ENCODE measurements at regions not wholly inside any gene's neighbourhood (a gene's known extent, or its start where the extent isn't known, plus 50 kb on each side); places are given as distances from the start of the nearest gene placed in this dataset.
"Not testable (repeated sequence)": the region's sequence is repeated elsewhere in the genome, so short reads cannot be mapped to it uniquely, and the experiment has no call there.

DNA sequence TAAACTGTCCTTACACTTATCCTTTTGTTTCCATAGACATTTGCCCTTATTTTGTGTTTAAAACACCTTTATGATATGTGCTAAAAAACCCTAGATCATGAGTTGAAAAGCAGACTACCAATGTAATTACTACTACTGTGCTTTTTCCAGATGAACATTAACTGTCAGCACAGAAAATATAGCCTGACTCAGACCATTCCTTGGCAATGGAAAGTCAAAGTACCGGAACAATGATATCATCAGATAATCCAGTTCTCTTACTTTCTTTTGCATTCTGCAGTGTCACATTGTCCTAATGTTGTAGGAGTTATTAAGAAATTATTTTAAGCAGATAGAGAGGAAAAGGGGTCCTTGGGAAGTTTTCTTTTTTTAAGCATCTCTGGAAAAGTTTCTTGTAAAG, 1189.0 kb upstream of the FLRT2 start:
- Histone ChIP-seq H3K36me3 (ENCODE audit: control insufficient read depth, insufficient read depth, low read length) (no peaks in the 10 kb centered on the region), H3K27ac (ENCODE audit: low read length) (no peak overlapping the region), H3K27me3 (ENCODE audit: control insufficient read depth, insufficient read depth, low read length) (no peaks in the 10 kb centered on the region), H3K9me3 (ENCODE audit: control insufficient read depth, insufficient read depth, low read depth, low read length) (no peaks in the 10 kb centered on the region), H3K4me3 (ENCODE audit: low read depth in 2 of 2, low read length in 2 of 2) (no peak overlapping the region), H3K4me1 (ENCODE audit: control insufficient read depth, insufficient read depth, low read length) (no peaks in the 10 kb centered on the region)
- in situ Hi-C loops (cut with HindIII; ENCODE audit: low pct_unique_long_range_greater_than_20kb, low sequenced_read_pairs), result no loop called here
- ChIA-PET CTCF (no interaction called here), POLR2A (no interaction called here)
- BruUV-seq (replicated peaks), result no TSS peak
- DNase-seq (ENCODE audit: low read depth, low spot score) (no peak), ATAC-seq (no peak)
- TF ChIP-seq CTCF (IDR thresholded peaks at IDR 0.05) (no peak), TCF7L2 (IDR thresholded peaks at IDR 0.05; ENCODE audit: low read depth, low read length) (no peak), POLR2AphosphoS5 (IDR thresholded peaks at IDR 0.05; ENCODE audit: low read depth, low read length) (no peak), SIN3A (IDR thresholded peaks at IDR 0.05; ENCODE audit: borderline replicate concordance, insufficient read depth, low read depth, low read length) (no peak)
- TF ChIP-seq, protein P1, sequence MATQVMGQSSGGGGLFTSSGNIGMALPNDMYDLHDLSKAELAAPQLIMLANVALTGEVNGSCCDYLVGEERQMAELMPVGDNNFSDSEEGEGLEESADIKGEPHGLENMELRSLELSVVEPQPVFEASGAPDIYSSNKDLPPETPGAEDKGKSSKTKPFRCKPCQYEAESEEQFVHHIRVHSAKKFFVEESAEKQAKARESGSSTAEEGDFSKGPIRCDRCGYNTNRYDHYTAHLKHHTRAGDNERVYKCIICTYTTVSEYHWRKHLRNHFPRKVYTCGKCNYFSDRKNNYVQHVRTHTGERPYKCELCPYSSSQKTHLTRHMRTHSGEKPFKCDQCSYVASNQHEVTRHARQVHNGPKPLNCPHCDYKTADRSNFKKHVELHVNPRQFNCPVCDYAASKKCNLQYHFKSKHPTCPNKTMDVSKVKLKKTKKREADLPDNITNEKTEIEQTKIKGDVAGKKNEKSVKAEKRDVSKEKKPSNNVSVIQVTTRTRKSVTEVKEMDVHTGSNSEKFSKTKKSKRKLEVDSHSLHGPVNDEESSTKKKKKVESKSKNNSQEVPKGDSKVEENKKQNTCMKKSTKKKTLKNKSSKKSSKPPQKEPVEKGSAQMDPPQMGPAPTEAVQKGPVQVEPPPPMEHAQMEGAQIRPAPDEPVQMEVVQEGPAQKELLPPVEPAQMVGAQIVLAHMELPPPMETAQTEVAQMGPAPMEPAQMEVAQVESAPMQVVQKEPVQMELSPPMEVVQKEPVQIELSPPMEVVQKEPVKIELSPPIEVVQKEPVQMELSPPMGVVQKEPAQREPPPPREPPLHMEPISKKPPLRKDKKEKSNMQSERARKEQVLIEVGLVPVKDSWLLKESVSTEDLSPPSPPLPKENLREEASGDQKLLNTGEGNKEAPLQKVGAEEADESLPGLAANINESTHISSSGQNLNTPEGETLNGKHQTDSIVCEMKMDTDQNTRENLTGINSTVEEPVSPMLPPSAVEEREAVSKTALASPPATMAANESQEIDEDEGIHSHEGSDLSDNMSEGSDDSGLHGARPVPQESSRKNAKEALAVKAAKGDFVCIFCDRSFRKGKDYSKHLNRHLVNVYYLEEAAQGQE (IDR thresholded peaks at IDR 0.05; ENCODE audit: insufficient read depth in 1 of 2, low read depth in 2 of 2, low read length in 1 of 2), result no peak
- intact Hi-C loops (cut with micrococcal nuclease; ENCODE audit: unreplicated experiment), result no loop called here

GRCh38 chr14:84341867-84342266, 1188.1 kb upstream of the FLRT2 start:
- BruUV-seq (replicated peaks); POLR2A ChIA-PET; DNase-seq (ENCODE audit: low read depth, low spot score); H3K4me3 ChIP-seq (ENCODE audit: low read depth in 2 of 2, low read length in 2 of 2); CTCF ChIA-PET; H3K4me1 ChIP-seq (ENCODE audit: control insufficient read depth, insufficient read depth, low read length); ATAC-seq; H3K27ac ChIP-seq (ENCODE audit: low read length); H3K9me3 ChIP-seq (ENCODE audit: control insufficient read depth, insufficient read depth, low read depth, low read length); in situ Hi-C loops (cut with HindIII; ENCODE audit: low pct_unique_long_range_greater_than_20kb, low sequenced_read_pairs); H3K36me3 ChIP-seq (ENCODE audit: control insufficient read depth, insufficient read depth, low read length); intact Hi-C loops (cut with micrococcal nuclease; ENCODE audit: unreplicated experiment); H3K27me3 ChIP-seq (ENCODE audit: control insufficient read depth, insufficient read depth, low read length): not testable (repeated sequence)

DNA sequence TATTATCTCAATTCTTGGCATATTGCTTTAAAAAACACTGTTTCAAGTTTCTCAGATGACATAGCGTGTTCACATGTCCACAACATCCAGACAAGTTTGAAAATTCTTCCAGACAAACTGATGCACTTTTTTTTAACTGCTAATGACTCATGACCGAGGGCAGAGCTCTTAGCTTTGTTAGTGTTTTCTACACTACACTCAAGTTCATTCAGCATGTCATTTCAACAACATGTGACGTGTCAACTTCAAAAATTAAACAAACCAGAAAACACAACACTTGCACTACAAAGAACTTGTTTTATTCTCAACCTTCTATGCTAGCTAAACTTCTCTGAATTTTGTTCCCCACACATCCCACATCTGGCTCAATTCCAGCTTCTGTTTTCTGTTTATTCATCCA, 1186.3 kb upstream of the FLRT2 start:
- no peaks in the 10 kb centered on the region for H3K4me1 ChIP-seq (ENCODE audit: control insufficient read depth, insufficient read depth, low read length)
- TF ChIP-seq TCF7L2 (IDR thresholded peaks at IDR 0.05; ENCODE audit: low read depth, low read length) (no peak), SIN3A (IDR thresholded peaks at IDR 0.05; ENCODE audit: borderline replicate concordance, insufficient read depth, low read depth, low read length) (no peak), CTCF (IDR thresholded peaks at IDR 0.05) (no peak), POLR2AphosphoS5 (IDR thresholded peaks at IDR 0.05; ENCODE audit: low read depth, low read length) (no peak)
- TF ChIP-seq, protein P1 (IDR thresholded peaks at IDR 0.05; ENCODE audit: insufficient read depth in 1 of 2, low read depth in 2 of 2, low read length in 1 of 2), result no peak
- no peak for ATAC-seq
- no peak overlapping the region for H3K27ac ChIP-seq (ENCODE audit: low read length)
- DNase-seq (ENCODE audit: low read depth, low spot score), result no peak
- H3K4me3 ChIP-seq (ENCODE audit: low read depth in 2 of 2, low read length in 2 of 2), result no peak overlapping the region
- no TSS peak for BruUV-seq (replicated peaks)
- POLR2A ChIA-PET, result no interaction called here
- H3K27me3 ChIP-seq (ENCODE audit: control insufficient read depth, insufficient read depth, low read length), result no peaks in the 10 kb centered on the region
- CTCF ChIA-PET, result no interaction called here
- no peaks in the 10 kb centered on the region for H3K36me3 ChIP-seq (ENCODE audit: control insufficient read depth, insufficient read depth, low read length)
- in situ Hi-C loops (cut with HindIII; ENCODE audit: low pct_unique_long_range_greater_than_20kb, low sequenced_read_pairs), result no loop called here
- no peaks in the 10 kb centered on the region for H3K9me3 ChIP-seq (ENCODE audit: control insufficient read depth, insufficient read depth, low read depth, low read length)
- intact Hi-C loops (cut with micrococcal nuclease; ENCODE audit: unreplicated experiment), result no loop called here
